Cardiac septum (tissue), 1 donor: ENCODE measurements at regions not wholly inside any gene's neighbourhood (a gene's known extent, or its start where the extent isn't known, plus 50 kb on each side); places are given as distances from the start of the nearest gene placed in this dataset.

ENCODE experiments used
- DNase-seq: peaks from one replicate; pipeline ENCODE4 v3.0.0-alpha.2; 2020; ENCODE audit warnings: low spot score
- intact Hi-C: fragments of 100-400 bp; cut with DNase I; formaldehyde crosslinking; loops from one replicate; pipeline ENCODE4 v1.14.0; 2022
- donor health status: DM: no; HTN: no; CAD: no.

- intact Hi-C loops = no loop called here
- DNase-seq = no peak
Observed at GRCh38 chr4:158018221-158018830, 154.5 kb downstream of the GASK1B start.

DNA sequence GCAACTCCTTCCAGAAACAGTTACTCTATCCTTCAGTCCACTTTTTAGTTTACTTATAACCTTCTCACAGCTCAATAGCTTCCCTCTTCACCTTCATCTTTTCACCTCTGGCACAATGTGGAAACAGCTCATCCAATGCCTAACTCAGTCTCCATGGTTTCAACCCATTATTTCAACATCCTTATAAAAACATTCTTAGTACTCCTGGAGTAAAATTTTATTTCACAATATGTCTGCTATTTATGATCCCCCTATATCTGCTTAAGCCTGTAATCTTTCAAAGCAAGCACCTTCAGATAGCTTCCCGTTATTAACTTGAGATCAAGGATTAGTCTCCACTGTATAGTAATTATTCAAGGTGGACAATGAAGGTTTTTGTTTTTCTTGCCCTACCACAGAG is 156.3 kb downstream of the GASK1B start:
- no peak for DNase-seq
- intact Hi-C loops = no loop called here

GRCh38 chr4:158015241-158015640 is 157.6 kb downstream of the GASK1B start:
- DNase-seq = no peak
- intact Hi-C loops = no loop called here

- intact Hi-C loops = no loop called here
- no peak for DNase-seq
Observed at GRCh38 chr4:158013858-158014257, 159.0 kb downstream of the GASK1B start.

- no peak for DNase-seq
- intact Hi-C loops = no loop called here
Observed at GRCh38 chr4:158010361-158010760, 162.5 kb downstream of the GASK1B start.

- no peak for DNase-seq
- intact Hi-C loops = no loop called here
Observed at GRCh38 chr4:158008551-158009218, 164.1 kb downstream of the GASK1B start.

GRCh38 chr4:158007566-158007965 is 165.3 kb downstream of the GASK1B start:
- DNase-seq = no peak
- intact Hi-C loops = no loop called here

- DNase-seq = no peak
- intact Hi-C loops = no loop called here
Observed at GRCh38 chr4:158006990-158007389, 165.8 kb downstream of the GASK1B start.

DNA sequence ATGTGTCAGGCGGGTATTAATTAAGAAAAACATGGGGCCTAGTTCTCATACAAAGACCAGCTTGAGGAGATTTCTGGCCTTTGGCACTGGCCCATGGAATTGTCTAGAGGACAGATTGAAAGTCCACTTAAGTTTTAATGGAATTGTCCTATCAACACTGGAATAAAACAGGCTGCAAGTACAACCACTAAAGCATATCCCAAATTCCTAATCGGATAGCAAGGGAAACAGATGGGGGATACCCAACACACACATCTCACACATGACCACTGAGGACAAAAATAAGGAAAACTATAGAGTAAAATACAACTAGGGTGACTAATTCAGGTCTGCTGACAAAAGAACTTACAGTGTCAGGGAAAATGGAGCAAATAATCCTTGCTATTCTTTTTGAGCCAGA is 167.8 kb downstream of the GASK1B start:
- intact Hi-C loops = no loop called here
- DNase-seq = no peak

GRCh38 chr4:158004101-158004500 is 168.7 kb downstream of the GASK1B start:
- intact Hi-C loops = no loop called here
- DNase-seq = no peak

GRCh38 chr4:158003212-158003611 is 169.6 kb downstream of the GASK1B start:
- intact Hi-C loops = loop anchor here (2.0 kb wide), 1 partner anchor 164 kb away; no protein-coding TSS in a partner anchor
- DNase-seq = no peak

DNA sequence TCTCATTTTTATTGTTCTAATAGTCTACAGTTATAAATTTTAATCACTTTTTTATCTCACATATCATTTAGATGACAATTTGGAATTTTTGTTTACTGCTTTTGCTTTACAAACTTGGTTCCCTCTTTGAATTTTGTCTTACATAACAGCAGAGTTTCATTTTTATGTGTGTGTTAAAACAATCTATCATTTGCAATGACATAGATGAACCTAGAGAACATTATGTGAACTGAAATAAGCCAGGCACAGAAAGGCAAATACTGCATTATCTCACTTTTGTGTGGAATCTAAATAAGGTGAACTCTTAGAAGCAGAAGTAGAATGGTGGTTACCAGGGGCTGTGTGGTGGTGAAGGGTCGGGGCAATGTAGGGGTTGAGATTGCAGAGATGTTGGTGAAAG is 170.7 kb downstream of the GASK1B start:
- DNase-seq = no peak
- intact Hi-C loops = loop anchor here (2.0 kb wide), 1 partner anchor 165 kb away; no protein-coding TSS in a partner anchor

- no peak for DNase-seq
- intact Hi-C loops = loop anchor here (2.0 kb wide), 1 partner anchor 165 kb away; no protein-coding TSS in a partner anchor
Observed at GRCh38 chr4:158001756-158002155, 171.1 kb downstream of the GASK1B start.

DNA sequence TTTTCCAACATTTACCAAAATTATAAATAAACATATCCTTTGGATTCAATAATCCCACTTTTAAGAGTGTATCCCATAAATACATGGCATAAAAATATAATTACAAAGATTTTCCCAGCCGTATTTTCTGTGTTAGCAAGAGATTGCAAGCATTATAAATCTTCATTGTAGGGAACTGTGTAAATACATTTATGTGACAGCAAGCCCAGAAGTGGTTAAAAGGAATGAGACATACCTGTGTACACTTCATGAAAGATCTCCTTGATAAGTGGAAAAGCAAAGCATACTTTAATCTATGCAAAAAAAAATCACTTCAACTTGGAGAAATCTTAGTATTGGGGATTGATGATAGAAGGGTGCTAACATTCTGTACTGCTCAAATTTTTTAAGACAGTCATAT is 173.1 kb downstream of the GASK1B start:
- intact Hi-C loops = loop anchor here (10.0 kb wide), 1 partner anchor 635 kb away; no protein-coding TSS in a partner anchor
- DNase-seq = no peak

- intact Hi-C loops = loop anchor here (10.0 kb wide), 1 partner anchor 638 kb away; no protein-coding TSS in a partner anchor
- no peak for DNase-seq
Observed at GRCh38 chr4:157997296-157997695, 175.5 kb downstream of the GASK1B start.

DNA sequence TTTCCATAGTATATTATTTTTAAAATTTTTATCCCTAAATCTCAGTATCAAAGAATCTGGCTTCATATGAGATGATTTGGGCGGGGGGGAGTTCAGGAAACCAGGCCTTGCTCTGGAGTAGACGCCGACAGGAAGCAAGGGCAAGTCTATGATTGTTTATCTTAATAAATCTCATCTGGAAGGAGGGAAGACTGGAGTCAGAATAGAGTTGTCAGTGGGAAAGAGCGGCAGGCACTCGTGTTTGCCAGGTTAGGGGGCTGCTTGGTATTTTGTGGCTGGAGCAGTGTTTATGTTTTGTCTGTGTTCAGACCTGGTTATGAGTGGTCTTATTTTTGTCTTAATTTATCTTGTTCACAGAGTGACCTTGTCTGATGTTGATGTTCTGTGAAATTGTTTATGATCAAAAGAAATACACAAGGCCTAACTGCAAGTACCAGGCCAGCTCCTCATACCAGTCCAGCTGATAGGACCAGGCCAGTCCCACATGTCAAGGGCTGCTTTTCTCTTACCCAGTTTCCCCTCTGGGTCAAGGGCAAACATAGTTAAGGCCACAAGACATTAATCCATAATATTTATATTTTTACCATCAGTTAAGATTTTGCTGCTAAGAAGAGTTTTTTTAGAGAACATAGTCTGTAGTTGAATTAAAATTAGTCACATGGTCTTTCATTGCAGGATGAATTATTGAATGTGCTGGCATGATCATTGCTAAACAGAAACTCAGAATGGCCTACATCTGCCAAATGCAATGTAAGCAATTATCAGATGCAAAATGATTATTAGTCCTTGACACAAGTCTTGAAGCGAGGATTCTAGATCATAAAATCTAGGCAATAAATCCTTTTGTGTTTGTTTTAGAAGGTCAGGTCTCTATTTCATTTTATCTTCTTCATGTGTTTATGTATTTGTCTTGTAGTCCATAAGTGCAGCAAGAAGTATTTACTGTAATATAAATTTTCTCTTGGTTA is 176.5 kb downstream of the GASK1B start:
- intact Hi-C loops = loop anchor here (10.0 kb wide), 1 partner anchor 638 kb away; no protein-coding TSS in a partner anchor
- no peak for DNase-seq

GRCh38 chr4:157994863-157995262 is 178.0 kb downstream of the GASK1B start:
- DNase-seq = no peak
- intact Hi-C loops = loop anchor here (5.0 to 10.0 kb wide), 2 partner anchors 257 to 640 kb away; no protein-coding TSS in a partner anchor

GRCh38 chr4:157992948-157993839 is 179.6 kb downstream of the GASK1B start:
- no peak for DNase-seq
- intact Hi-C loops = loop anchor here (1.0 to 10.0 kb wide), 3 partner anchors 178 to 642 kb away; no protein-coding TSS in a partner anchor
